Mesenchymal stem cell (in vitro differentiated cells and primary cell): ENCODE measurements at regions not wholly inside any gene's neighbourhood (a gene's known extent, or its start where the extent isn't known, plus 50 kb on each side); places are given as distances from the start of the nearest gene placed in this dataset.

ENCODE experiments used
- DNase-seq: peaks from one replicate; pipeline ENCODE4 v3.0.0-alpha.2; 2013
- H2AFZ ChIP-seq: one replicate; pipeline ENCODE4 v1.6.1; 2013; ENCODE audit warnings: low read depth, mild to moderate bottlenecking, control low read depth, inconsistent platforms, low read length, moderate library complexity
- H2AK5ac ChIP-seq: 2 replicates; pipeline ENCODE4 v1.6.1; 2013; ENCODE audit warnings: low read length, moderate library complexity, mild to moderate bottlenecking, inconsistent platforms; ENCODE audit not compliant: severe bottlenecking
- H2BK120ac ChIP-seq: one replicate; pipeline ENCODE4 v1.6.1; 2013; ENCODE audit warnings: low read depth, mild to moderate bottlenecking, inconsistent platforms, low read length, moderate library complexity
- H2BK12ac ChIP-seq, 2 experiments: one replicate each; pipeline ENCODE4 v1.6.1; 2013; ENCODE audit warnings: inconsistent platforms in 2 of 2, low read length in 2 of 2, mild to moderate bottlenecking in 2 of 2, moderate library complexity in 2 of 2, control low read depth in 1 of 2
- H2BK15ac ChIP-seq: one replicate; pipeline ENCODE4 v1.6.1; 2013; ENCODE audit warnings: mild to moderate bottlenecking, low read depth, inconsistent platforms; ENCODE audit not compliant: poor library complexity, severe bottlenecking
- H2BK5ac ChIP-seq: 2 replicates; pipeline ENCODE4 v1.6.1; 2013; ENCODE audit warnings: low read depth, mild to moderate bottlenecking, low read length, control low read depth, inconsistent platforms; ENCODE audit not compliant: poor library complexity, severe bottlenecking
- H3K14ac ChIP-seq, 2 experiments: one replicate each; pipeline ENCODE4 v1.6.1; 2013; ENCODE audit warnings: inconsistent platforms in 2 of 2, low read length in 2 of 2, control low read depth in 1 of 2, mild to moderate bottlenecking in 1 of 2, moderate library complexity in 1 of 2
- H3K18ac ChIP-seq, 2 experiments: one replicate each; pipeline ENCODE4 v1.6.1; 2013; ENCODE audit warnings: inconsistent platforms in 2 of 2, low read length in 2 of 2, control low read depth in 1 of 2, low read depth in 1 of 2, mild to moderate bottlenecking in 1 of 2
- H3K23ac ChIP-seq, 2 experiments: one replicate each; pipeline ENCODE4 v1.6.1; 2013; ENCODE audit warnings: inconsistent platforms in 2 of 2, low read length in 2 of 2, mild to moderate bottlenecking in 2 of 2, moderate library complexity in 2 of 2, control low read depth in 1 of 2
- H3K27ac ChIP-seq: 2 replicates; pipeline ENCODE4 v1.5.1; 2013; ENCODE audit warnings: mild to moderate bottlenecking, moderate library complexity, low read length, control low read depth, inconsistent platforms; ENCODE audit not compliant: poor library complexity, severe bottlenecking
- H3K27me3 ChIP-seq, 2 experiments: 2 replicates each; pipeline versions ENCODE4 v1.6.1 to v1.7.0; 2013; ENCODE audit warnings: low read length in 2 of 2, mild to moderate bottlenecking in 2 of 2, moderate library complexity in 2 of 2, control low read depth in 1 of 2, inconsistent platforms in 1 of 2; ENCODE audit not compliant: control insufficient read depth in 1 of 2, insufficient read depth in 1 of 2
- H3K36me3 ChIP-seq, 2 experiments: 2 replicates each; pipeline versions ENCODE4 v1.6.1 to v1.7.0; 2013; ENCODE audit warnings: low read length in 2 of 2, control low read depth in 1 of 2, inconsistent platforms in 1 of 2, low read depth in 1 of 2, mild to moderate bottlenecking in 1 of 2; ENCODE audit not compliant: insufficient read depth in 2 of 2, control insufficient read depth in 1 of 2
- H3K4ac ChIP-seq, 2 experiments: one replicate each; pipeline ENCODE4 v1.6.1; 2013; ENCODE audit warnings: inconsistent platforms in 2 of 2, low read length in 2 of 2, mild to moderate bottlenecking in 2 of 2, moderate library complexity in 2 of 2, control low read depth in 1 of 2, low read depth in 1 of 2
- H3K4me1 ChIP-seq: 2 replicates; pipeline ENCODE4 v1.6.1; 2013; ENCODE audit warnings: low read depth, low read length, control low read depth; ENCODE audit not compliant: control insufficient read depth, insufficient read depth
- H3K4me2 ChIP-seq: 2 replicates; pipeline ENCODE4 v1.6.1; 2013; ENCODE audit warnings: low read length, mild to moderate bottlenecking, inconsistent platforms; ENCODE audit not compliant: poor library complexity, severe bottlenecking
- H3K4me3 ChIP-seq, 2 experiments: 2 replicates each; pipeline versions ENCODE4 v1.5.1 to v1.7.0; 2013; ENCODE audit warnings: low read length in 2 of 2, mild to moderate bottlenecking in 2 of 2, control low read depth in 1 of 2, low read depth in 1 of 2; ENCODE audit not compliant: insufficient read depth in 1 of 2
- H3K79me1 ChIP-seq: replicated peaks from 2 replicates; pipeline ENCODE4 v1.6.1; 2013; ENCODE audit warnings: mild to moderate bottlenecking, control low read depth, low read length, inconsistent platforms; ENCODE audit not compliant: poor library complexity, severe bottlenecking
- H3K9ac ChIP-seq: 2 replicates; pipeline ENCODE4 v1.7.0; 2013; ENCODE audit warnings: mild to moderate bottlenecking, low read length, moderate library complexity
- H3K9me3 ChIP-seq: 2 replicates; pipeline ENCODE4 v1.7.0; 2013; ENCODE audit warnings: mild to moderate bottlenecking, low read length; ENCODE audit not compliant: control insufficient read depth
- H4K8ac ChIP-seq: one replicate; pipeline ENCODE4 v1.6.1; 2013; ENCODE audit warnings: inconsistent platforms, mild to moderate bottlenecking, low read length, moderate library complexity
- H4K91ac ChIP-seq: one replicate; pipeline ENCODE4 v1.6.1; 2013; ENCODE audit warnings: mild to moderate bottlenecking, low read length, inconsistent platforms
- WGBS: methylation state at CpG from one replicate; pipeline ENCODE4 v1.1.7; 2013; ENCODE audit warnings: mixed read lengths; 5-methylcytosine and 5-hydroxymethylcytosine counted together

- Histone ChIP-seq H2BK120ac (no peak overlapping the region), H3K9me3 (no peaks in the 10 kb centered on the region), H3K36me3 (no peaks in the 10 kb centered on the region), H3K4me1 (no peaks in the 10 kb centered on the region), H3K4me3 (no peak overlapping the region), H3K14ac (no peak overlapping the region), H2BK12ac (no peak overlapping the region), H3K9ac (no peak overlapping the region), H3K27ac (no peak overlapping the region), H2AK5ac (no peak overlapping the region), H3K23ac (no peak overlapping the region), H2AFZ (no peak overlapping the region), H3K79me1 (no peaks in the 10 kb centered on the region), H2BK15ac (no peak overlapping the region), H3K4ac (no peak overlapping the region), H4K91ac (no peak overlapping the region), H4K8ac (no peak overlapping the region), H2BK5ac (no peak overlapping the region), H3K18ac (no peak overlapping the region), H3K4me2 (no peak overlapping the region), H3K27me3 (no peaks in the 10 kb centered on the region)
- 57% methylated on average over 1 of the region's 2 CpGs for WGBS
- DNase-seq: no peak
Measured at GRCh38 chr13:80952158-80952557, 611.2 kb upstream of the SPRY2 start.

GRCh38 chr13:80946008-80946802 lies 605.3 kb upstream of the SPRY2 start:
- no peak overlapping the region for H3K4me3 ChIP-seq
- H3K4ac ChIP-seq: no peak overlapping the region
- no peaks in the 10 kb centered on the region for H3K36me3 ChIP-seq
- H2BK5ac ChIP-seq: no peak overlapping the region
- no peak overlapping the region for H3K14ac ChIP-seq
- DNase-seq: no peak
- no peak overlapping the region for H2AFZ ChIP-seq
- no peak overlapping the region for H2AK5ac ChIP-seq
- H4K8ac ChIP-seq: no peak overlapping the region
- H2BK120ac ChIP-seq: no peak overlapping the region
- WGBS: 98% methylated on average over 2 of the region's 4 CpGs
- H3K27me3 ChIP-seq: no peaks in the 10 kb centered on the region
- H4K91ac ChIP-seq: no peak overlapping the region
- H3K9ac ChIP-seq: no peak overlapping the region
- H3K18ac ChIP-seq: no peak overlapping the region
- no peaks in the 10 kb centered on the region for H3K9me3 ChIP-seq
- H3K27ac ChIP-seq: no peak overlapping the region
- H2BK15ac ChIP-seq: no peak overlapping the region
- no peaks in the 10 kb centered on the region for H3K79me1 ChIP-seq
- no peak overlapping the region for H3K23ac ChIP-seq
- no peak overlapping the region for H3K4me2 ChIP-seq
- H2BK12ac ChIP-seq: no peak overlapping the region
- H3K4me1 ChIP-seq: no peaks in the 10 kb centered on the region

DNA sequence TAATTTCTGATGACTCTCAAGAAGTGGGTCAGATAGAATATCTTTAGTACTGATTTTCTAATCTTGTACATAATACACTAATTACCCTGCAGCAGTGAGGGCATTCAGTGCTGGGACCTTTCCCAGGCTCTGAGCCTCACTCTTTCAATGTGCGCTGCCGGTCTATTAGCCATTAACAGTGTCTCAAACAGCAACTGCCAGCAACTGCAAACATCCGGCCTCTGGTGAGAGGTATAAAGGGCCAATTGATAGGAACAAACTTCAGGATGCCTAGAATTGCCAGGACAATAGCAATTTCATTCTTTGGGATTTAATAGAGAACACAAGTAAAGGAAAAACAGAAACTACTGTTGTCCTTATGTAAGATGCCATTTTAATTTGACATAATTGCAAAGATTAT lies 604.4 kb upstream of the SPRY2 start:
- DNase-seq: peak; percentile 29
- Histone ChIP-seq H3K23ac (no peak overlapping the region), H3K9me3 (no peaks in the 10 kb centered on the region), H3K18ac (no peak overlapping the region), H2BK5ac (no peak overlapping the region), H3K27me3 (no peaks in the 10 kb centered on the region), H3K79me1 (no peaks in the 10 kb centered on the region), H3K4me2 (no peak overlapping the region), H3K4me1 (no peaks in the 10 kb centered on the region), H4K91ac (no peak overlapping the region), H2AFZ (no peak overlapping the region), H2AK5ac (no peak overlapping the region), H3K14ac (no peak overlapping the region), H4K8ac (no peak overlapping the region), H2BK12ac (no peak overlapping the region), H2BK15ac (no peak overlapping the region), H2BK120ac (no peak overlapping the region), H3K9ac (no peak overlapping the region), H3K36me3 (no peaks in the 10 kb centered on the region), H3K27ac (no peak overlapping the region), H3K4me3 (no peak overlapping the region), H3K4ac (no peak overlapping the region)
- 9% methylated on average over 3 of the region's 3 CpGs for WGBS

GRCh38 chr13:80939581-80939980 lies 598.7 kb upstream of the SPRY2 start:
- no peaks in the 10 kb centered on the region for H3K9me3 ChIP-seq
- 87% methylated on average over 2 of the region's 2 CpGs for WGBS
- peak overlapping the region in 1 of 2 experiments; percentile 30 for H3K18ac ChIP-seq
- no peak overlapping the region for H3K9ac ChIP-seq
- H2AFZ ChIP-seq: no peak overlapping the region
- H2BK120ac ChIP-seq: no peak overlapping the region
- H2BK15ac ChIP-seq: no peak overlapping the region
- H2BK12ac ChIP-seq: peak overlapping the region in 1 of 2 experiments; percentile 37
- no peak overlapping the region for H4K91ac ChIP-seq
- H3K27me3 ChIP-seq: no peaks in the 10 kb centered on the region
- H2BK5ac ChIP-seq: no peak overlapping the region
- no peak overlapping the region for H3K14ac ChIP-seq
- no peaks in the 10 kb centered on the region for H3K36me3 ChIP-seq
- H3K4me3 ChIP-seq: no peak overlapping the region
- no peak overlapping the region for H2AK5ac ChIP-seq
- H3K4me1 ChIP-seq: no peaks in the 10 kb centered on the region
- no peak overlapping the region for H3K27ac ChIP-seq
- H3K23ac ChIP-seq: no peak overlapping the region
- no peak overlapping the region for H3K4me2 ChIP-seq
- no peak for DNase-seq
- H4K8ac ChIP-seq: no peak overlapping the region
- no peaks in the 10 kb centered on the region for H3K79me1 ChIP-seq
- H3K4ac ChIP-seq: no peak overlapping the region
